ENCODE measurements at regions not wholly inside any gene's neighbourhood (a gene's known extent, or its start where the extent isn't known, plus 50 kb on each side); places are given as distances from the start of the nearest gene placed in this dataset.

GRCh38 chr16:51635181-51635580 lies 484.1 kb upstream of the SALL1 start:
- CTCF ChIA-PET (ENCODE audit: partially characterized antibody) = no interaction called here
- POLR2A ChIA-PET (ENCODE audit: partially characterized antibody) = no interaction called here
- Histone ChIP-seq H3K36me3 (ENCODE audit: insufficient read depth, low read length) (no peaks in the 10 kb centered on the region), H3K9me3 (ENCODE audit: control insufficient read depth in 1 of 2, low read length in 2 of 2) (no peaks in the 10 kb centered on the region), H3K27ac (ENCODE audit: low read depth, low read length) (no peak overlapping the region), H3K4me1 (ENCODE audit: insufficient read depth, low read length) (no peaks in the 10 kb centered on the region), H3K27me3 (ENCODE audit: insufficient read depth, low read length) (no peaks in the 10 kb centered on the region), H3K4me3 (ENCODE audit: low read length in 2 of 2) (no peak overlapping the region)
- H3K36me3 Mint-ChIP-seq = no peaks in the 10 kb centered on the region
- no peak for DNase-seq
- H3K4me1 Mint-ChIP-seq = no peaks in the 10 kb centered on the region
- H3K27me3 Mint-ChIP-seq = no peaks in the 10 kb centered on the region
- no peak overlapping the region for H3K27ac Mint-ChIP-seq
- H3K4me3 Mint-ChIP-seq = no peak overlapping the region
- intact Hi-C loops (cut with micrococcal nuclease) = no loop called here
- peaks cover 3 to 33% (median 6%) of the 10 kb centered on the region in 8 donors for H3K9me3 Mint-ChIP-seq

- no peak overlapping the region for H3K27ac ChIP-seq (ENCODE audit: low read depth, low read length)
- H3K36me3 Mint-ChIP-seq = no peaks in the 10 kb centered on the region
- CTCF ChIA-PET (ENCODE audit: partially characterized antibody) = no interaction called here
- intact Hi-C loops (cut with micrococcal nuclease) = no loop called here
- no peaks in the 10 kb centered on the region for H3K4me1 Mint-ChIP-seq
- POLR2A ChIA-PET (ENCODE audit: partially characterized antibody) = no interaction called here
- H3K27ac Mint-ChIP-seq = no peak overlapping the region
- no peaks in the 10 kb centered on the region for H3K27me3 Mint-ChIP-seq
- no peaks in the 10 kb centered on the region for H3K27me3 ChIP-seq (ENCODE audit: insufficient read depth, low read length)
- no peak overlapping the region for H3K4me3 ChIP-seq (ENCODE audit: low read length in 2 of 2)
- no peak for DNase-seq
- H3K4me1 ChIP-seq (ENCODE audit: insufficient read depth, low read length) = no peaks in the 10 kb centered on the region
- H3K9me3 Mint-ChIP-seq = peaks cover 0 to 16% (median 8%) of the 10 kb centered on the region in 8 donors
- H3K36me3 ChIP-seq (ENCODE audit: insufficient read depth, low read length) = no peaks in the 10 kb centered on the region
- H3K9me3 ChIP-seq (ENCODE audit: control insufficient read depth in 1 of 2, low read length in 2 of 2) = no peaks in the 10 kb centered on the region
- H3K4me3 Mint-ChIP-seq = no peak overlapping the region
These were observed 479.0 kb upstream of the SALL1 start for GRCh38 chr16:51630076-51630475.

- no peaks in the 10 kb centered on the region for H3K4me1 Mint-ChIP-seq
- DNase-seq = no peak
- no peak overlapping the region for H3K27ac ChIP-seq (ENCODE audit: low read depth, low read length)
- H3K27ac Mint-ChIP-seq = no peak overlapping the region
- H3K27me3 ChIP-seq (ENCODE audit: insufficient read depth, low read length) = no peaks in the 10 kb centered on the region
- H3K36me3 ChIP-seq (ENCODE audit: insufficient read depth, low read length) = no peaks in the 10 kb centered on the region
- H3K4me3 Mint-ChIP-seq = no peak overlapping the region
- no peaks in the 10 kb centered on the region for H3K9me3 ChIP-seq (ENCODE audit: control insufficient read depth in 1 of 2, low read length in 2 of 2)
- ChIA-PET CTCF (ENCODE audit: partially characterized antibody) (no interaction called here), POLR2A (ENCODE audit: partially characterized antibody) (no interaction called here)
- H3K9me3 Mint-ChIP-seq = peaks cover 0 to 16% (median 8%) of the 10 kb centered on the region in 8 donors
- intact Hi-C loops (cut with micrococcal nuclease) = no loop called here
- no peaks in the 10 kb centered on the region for H3K36me3 Mint-ChIP-seq
- no peaks in the 10 kb centered on the region for H3K4me1 ChIP-seq (ENCODE audit: insufficient read depth, low read length)
- H3K27me3 Mint-ChIP-seq = no peaks in the 10 kb centered on the region
- H3K4me3 ChIP-seq (ENCODE audit: low read length in 2 of 2) = no peak overlapping the region
These were observed 478.5 kb upstream of the SALL1 start for GRCh38 chr16:51629576-51629975.

- POLR2A ChIA-PET (ENCODE audit: partially characterized antibody) = no interaction called here
- intact Hi-C loops (cut with micrococcal nuclease) = no loop called here
- Histone ChIP-seq H3K9me3 (ENCODE audit: control insufficient read depth in 1 of 2, low read length in 2 of 2) (no peaks in the 10 kb centered on the region), H3K4me3 (ENCODE audit: low read length in 2 of 2) (no peak overlapping the region), H3K4me1 (ENCODE audit: insufficient read depth, low read length) (no peaks in the 10 kb centered on the region), H3K36me3 (ENCODE audit: insufficient read depth, low read length) (no peaks in the 10 kb centered on the region), H3K27me3 (ENCODE audit: insufficient read depth, low read length) (no peaks in the 10 kb centered on the region), H3K27ac (ENCODE audit: low read depth, low read length) (no peak overlapping the region)
- CTCF ChIA-PET (ENCODE audit: partially characterized antibody) = no interaction called here
- Mint-ChIP-seq H3K4me3 (no peak overlapping the region), H3K36me3 (no peaks in the 10 kb centered on the region), H3K27ac (no peak overlapping the region), H3K4me1 (no peaks in the 10 kb centered on the region), H3K27me3 (no peaks in the 10 kb centered on the region), H3K9me3 (peaks cover 2 to 19% (median 10%) of the 10 kb centered on the region in 8 donors)
- DNase-seq = no peak
These were observed 473.2 kb upstream of the SALL1 start for GRCh38 chr16:51624080-51624775.

GRCh38 chr16:51621610-51622009 lies 470.5 kb upstream of the SALL1 start:
- no peaks in the 10 kb centered on the region for H3K36me3 Mint-ChIP-seq
- H3K27ac Mint-ChIP-seq = no peak overlapping the region
- Histone ChIP-seq H3K9me3 (ENCODE audit: control insufficient read depth in 1 of 2, low read length in 2 of 2) (no peaks in the 10 kb centered on the region), H3K36me3 (ENCODE audit: insufficient read depth, low read length) (no peaks in the 10 kb centered on the region), H3K27ac (ENCODE audit: low read depth, low read length) (no peak overlapping the region), H3K4me1 (ENCODE audit: insufficient read depth, low read length) (no peaks in the 10 kb centered on the region), H3K27me3 (ENCODE audit: insufficient read depth, low read length) (no peaks in the 10 kb centered on the region), H3K4me3 (ENCODE audit: low read length in 2 of 2) (no peak overlapping the region)
- no peaks in the 10 kb centered on the region for H3K27me3 Mint-ChIP-seq
- H3K4me3 Mint-ChIP-seq = no peak overlapping the region
- peaks cover 2 to 27% (median 9%) of the 10 kb centered on the region in 8 donors for H3K9me3 Mint-ChIP-seq
- no peak for DNase-seq
- H3K4me1 Mint-ChIP-seq = no peaks in the 10 kb centered on the region
- ChIA-PET POLR2A (ENCODE audit: partially characterized antibody) (no interaction called here), CTCF (ENCODE audit: partially characterized antibody) (no interaction called here)
- intact Hi-C loops (cut with micrococcal nuclease) = no loop called here

GRCh38 chr16:51615141-51615540 lies 464.1 kb upstream of the SALL1 start:
- H3K4me1 ChIP-seq (ENCODE audit: insufficient read depth, low read length) = no peaks in the 10 kb centered on the region
- no peak overlapping the region for H3K4me3 ChIP-seq (ENCODE audit: low read length in 2 of 2)
- Mint-ChIP-seq H3K27ac (no peak overlapping the region), H3K9me3 (peaks cover 0 to 9% (median 7%) of the 10 kb centered on the region in 8 donors), H3K27me3 (no peaks in the 10 kb centered on the region), H3K4me3 (no peak overlapping the region), H3K36me3 (no peaks in the 10 kb centered on the region), H3K4me1 (no peaks in the 10 kb centered on the region)
- ChIA-PET POLR2A (ENCODE audit: partially characterized antibody) (no interaction called here), CTCF (ENCODE audit: partially characterized antibody) (no interaction called here)
- H3K9me3 ChIP-seq (ENCODE audit: control insufficient read depth in 1 of 2, low read length in 2 of 2) = no peaks in the 10 kb centered on the region
- intact Hi-C loops (cut with micrococcal nuclease) = no loop called here
- H3K36me3 ChIP-seq (ENCODE audit: insufficient read depth, low read length) = no peaks in the 10 kb centered on the region
- H3K27ac ChIP-seq (ENCODE audit: low read depth, low read length) = no peak overlapping the region
- no peaks in the 10 kb centered on the region for H3K27me3 ChIP-seq (ENCODE audit: insufficient read depth, low read length)
- DNase-seq = no peak

GRCh38 chr16:51607201-51607651 lies 456.2 kb upstream of the SALL1 start:
- H3K4me3 Mint-ChIP-seq = no peak overlapping the region
- H3K27me3 ChIP-seq (ENCODE audit: insufficient read depth, low read length) = no peaks in the 10 kb centered on the region
- intact Hi-C loops (cut with micrococcal nuclease) = no loop called here
- POLR2A ChIA-PET (ENCODE audit: partially characterized antibody) = no interaction called here
- H3K27ac ChIP-seq (ENCODE audit: low read depth, low read length) = no peak overlapping the region
- peaks cover 2 to 14% (median 4%) of the 10 kb centered on the region in 8 donors for H3K9me3 Mint-ChIP-seq
- H3K4me3 ChIP-seq (ENCODE audit: low read length in 2 of 2) = no peak overlapping the region
- H3K27ac Mint-ChIP-seq = no peak overlapping the region
- CTCF ChIA-PET (ENCODE audit: partially characterized antibody) = no interaction called here
- H3K4me1 ChIP-seq (ENCODE audit: insufficient read depth, low read length) = no peaks in the 10 kb centered on the region
- no peak for DNase-seq
- H3K27me3 Mint-ChIP-seq = no peaks in the 10 kb centered on the region
- no peaks in the 10 kb centered on the region for H3K4me1 Mint-ChIP-seq
- H3K36me3 Mint-ChIP-seq = no peaks in the 10 kb centered on the region
- H3K36me3 ChIP-seq (ENCODE audit: insufficient read depth, low read length) = no peaks in the 10 kb centered on the region
- no peaks in the 10 kb centered on the region for H3K9me3 ChIP-seq (ENCODE audit: control insufficient read depth in 1 of 2, low read length in 2 of 2)

- intact Hi-C loops (cut with micrococcal nuclease) = no loop called here
- Histone ChIP-seq H3K4me1 (ENCODE audit: insufficient read depth, low read length) (no peaks in the 10 kb centered on the region), H3K4me3 (ENCODE audit: low read length in 2 of 2) (no peak overlapping the region), H3K27ac (ENCODE audit: low read depth, low read length) (no peak overlapping the region), H3K36me3 (ENCODE audit: insufficient read depth, low read length) (no peaks in the 10 kb centered on the region), H3K9me3 (ENCODE audit: control insufficient read depth in 1 of 2, low read length in 2 of 2) (no peaks in the 10 kb centered on the region), H3K27me3 (ENCODE audit: insufficient read depth, low read length) (no peaks in the 10 kb centered on the region)
- CTCF ChIA-PET (ENCODE audit: partially characterized antibody) = no interaction called here
- POLR2A ChIA-PET (ENCODE audit: partially characterized antibody) = no interaction called here
- Mint-ChIP-seq H3K4me1 (no peaks in the 10 kb centered on the region), H3K4me3 (no peak overlapping the region), H3K36me3 (no peaks in the 10 kb centered on the region), H3K27me3 (no peaks in the 10 kb centered on the region), H3K9me3 (peaks cover 0 to 19% (median 10%) of the 10 kb centered on the region in 8 donors), H3K27ac (no peak overlapping the region)
- DNase-seq = no peak
These were observed 445.2 kb upstream of the SALL1 start for GRCh38 chr16:51596247-51596646.

All from CD4-positive, alpha-beta memory T cell (primary cell).